ENCODE measurements at regions not wholly inside any gene's neighbourhood (a gene's known extent, or its start where the extent isn't known, plus 50 kb on each side); places are given as distances from the start of the nearest gene placed in this dataset.
"Not testable (repeated sequence)": the region's sequence is repeated elsewhere in the genome, so short reads cannot be mapped to it uniquely, and the experiment has no call there.

GRCh38 chr18:7178568-7178967, 52.3 kb upstream of the LRRC30 start:
- not testable (repeated sequence) for DNase-seq

GRCh38 chr18:7177116-7177744, 53.7 kb upstream of the LRRC30 start:
- peak in 18 of 56 donors; percentile 2 to 56 (median 16) for DNase-seq

DNA sequence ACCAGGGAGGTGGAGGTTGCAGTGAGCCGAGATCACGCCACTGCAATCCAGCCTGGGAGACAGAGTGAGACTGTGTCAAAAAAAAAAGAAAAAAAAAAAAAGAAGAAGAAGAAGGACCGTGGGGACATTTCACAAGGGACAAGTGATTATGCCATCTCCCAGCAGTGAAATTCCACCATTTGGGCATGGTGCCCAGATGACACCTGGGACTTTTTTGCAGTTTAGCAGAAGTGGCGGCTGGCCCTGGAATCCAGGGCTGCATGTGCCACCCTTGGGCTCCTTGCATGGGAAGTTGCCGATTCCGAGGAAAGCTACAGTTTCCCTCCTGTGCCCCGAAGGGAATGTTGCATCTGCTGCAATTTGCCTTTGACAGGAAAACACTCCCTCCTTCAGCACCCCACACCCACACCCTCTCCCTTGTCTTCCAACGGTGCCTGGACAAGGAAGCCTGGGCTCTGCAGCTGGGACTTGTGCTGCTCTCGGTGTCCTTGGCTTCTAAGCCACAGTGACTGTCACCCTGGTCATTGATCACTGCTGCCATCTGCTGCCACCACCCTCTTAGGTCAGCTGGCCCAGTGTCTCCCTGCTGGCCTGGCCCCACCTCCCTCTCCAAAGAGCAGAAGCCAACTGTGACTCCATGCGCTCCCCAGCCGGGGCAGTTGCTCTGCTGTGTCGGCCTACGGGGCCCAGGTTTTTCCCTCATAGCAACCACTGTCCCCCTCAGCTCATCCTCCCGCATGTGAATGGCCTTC, 56.4 kb upstream of the LRRC30 start:
- DNase-seq = peak in 16 of 56 donors; percentile 2 to 44 (median 7)

DNA sequence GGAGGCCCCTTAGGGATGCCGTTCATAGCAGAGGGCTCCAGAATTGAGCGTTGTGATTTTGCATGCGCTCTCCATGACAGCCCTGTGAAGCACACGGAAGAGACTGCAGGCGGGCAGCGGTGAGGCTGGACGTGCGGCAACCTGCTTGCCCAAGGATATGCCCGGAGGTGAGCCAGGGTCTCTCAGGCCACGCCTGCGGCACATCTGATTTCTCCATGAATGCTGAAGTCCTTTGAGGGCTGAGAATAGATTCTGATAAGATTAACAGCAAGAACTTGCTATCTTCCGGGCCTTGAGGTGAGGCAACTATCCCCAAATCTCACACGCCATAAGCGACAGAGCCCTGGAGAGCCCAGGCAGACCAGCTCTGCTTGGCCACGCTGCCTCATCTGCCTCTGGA, 55.6 kb upstream of the LAMA1 start:
- DNase-seq = no peak

GRCh38 chr18:7172611-7173010, 55.0 kb upstream of the LAMA1 start:
- no peak for DNase-seq

DNA sequence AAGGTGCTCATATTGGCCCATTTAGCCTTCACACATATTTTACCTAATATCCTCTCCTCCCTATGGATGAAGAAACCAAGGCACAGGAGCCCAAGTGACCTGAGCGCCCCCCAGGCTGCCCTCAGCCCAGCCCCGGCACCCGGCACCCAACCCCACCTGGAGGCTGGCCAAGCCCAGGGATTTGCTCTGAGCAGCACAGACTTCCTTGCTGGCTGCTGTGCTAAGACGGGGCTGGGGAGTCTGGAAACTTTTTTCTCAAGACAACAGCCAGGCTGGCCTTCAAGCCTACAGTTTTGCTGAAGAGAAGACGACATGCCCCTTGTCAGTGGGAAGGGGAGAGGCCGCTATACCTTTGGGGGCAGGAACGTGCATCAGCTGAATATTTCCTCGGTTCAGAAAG, 52.7 kb upstream of the LAMA1 start:
- DNase-seq = no peak

GRCh38 chr18:7169601-7170000, 52.0 kb upstream of the LAMA1 start:
- no peak for DNase-seq

DNA sequence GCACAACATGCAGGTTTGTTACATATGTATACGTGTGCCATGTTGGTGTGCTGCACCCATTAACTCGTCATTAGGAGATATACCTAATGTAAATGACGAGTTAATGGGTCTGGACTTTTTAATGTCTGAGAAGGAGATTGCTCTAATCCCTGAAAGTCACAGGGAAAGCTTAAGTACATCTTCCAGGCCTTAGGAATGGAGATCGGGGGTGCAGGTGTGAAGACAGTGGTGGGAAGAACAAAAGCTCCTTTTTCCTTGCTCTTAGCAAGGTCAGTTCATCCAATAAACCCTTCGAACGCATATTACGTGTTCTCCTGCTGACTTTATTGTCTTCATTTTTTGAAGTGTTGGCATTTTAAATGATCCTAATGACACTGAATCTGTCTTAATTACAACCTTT, 50.8 kb upstream of the LAMA1 start:
- DNase-seq = no peak
